ENCODE measurements at regions not wholly inside any gene's neighbourhood (a gene's known extent, or its start where the extent isn't known, plus 50 kb on each side); places are given as distances from the start of the nearest gene placed in this dataset.

DNA sequence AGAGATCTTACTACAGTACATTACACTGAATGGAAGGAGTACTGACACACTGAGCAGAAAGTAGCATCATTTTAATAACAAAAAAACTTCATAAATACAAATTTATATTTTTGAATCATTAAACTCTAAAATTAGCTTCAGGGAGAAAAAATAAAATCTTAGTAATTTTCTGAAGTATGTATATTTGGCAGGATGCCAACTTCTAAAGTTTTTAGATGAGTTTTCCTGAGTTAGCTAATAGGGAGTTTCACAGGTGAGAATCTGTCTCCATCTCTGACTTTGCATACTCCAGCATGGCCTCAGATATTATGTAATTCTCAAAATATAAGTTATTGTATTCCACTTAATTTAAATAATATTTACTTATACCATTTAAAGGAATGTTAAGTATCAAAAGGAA, 673.2 kb upstream of the PCDH15 start (continued):
- TF ChIP-seq TCF3 (IDR thresholded peaks at IDR 0.05; ENCODE audit: borderline replicate concordance, insufficient read depth, low read depth, low read length) (no peak), TARDBP (IDR thresholded peaks at IDR 0.05; ENCODE audit: borderline replicate concordance) (no peak), NR2C2 (IDR thresholded peaks at IDR 0.05; ENCODE audit: borderline replicate concordance, control insufficient read depth, insufficient read length, low read depth) (no peak), ZBTB11 (CRISPR knock-in tag; IDR thresholded peaks at IDR 0.05) (no peak)

DNA sequence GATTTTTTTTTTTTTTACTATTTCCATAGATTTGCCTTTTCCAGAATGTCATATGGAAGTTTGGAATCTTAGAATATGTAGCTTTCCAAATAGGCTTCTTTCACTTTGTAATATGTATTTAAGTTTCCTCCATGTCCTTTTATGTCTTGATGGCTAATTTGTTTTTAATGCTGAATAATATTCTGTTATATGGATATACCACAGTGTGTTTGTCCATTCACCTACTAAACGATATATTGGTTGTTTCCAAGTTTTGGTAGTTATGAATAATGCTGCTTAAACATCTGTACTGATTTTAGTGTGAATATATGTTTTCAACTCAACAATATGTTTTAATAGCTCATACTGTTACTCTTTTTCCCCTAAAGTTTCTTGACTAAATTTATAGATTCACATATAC, 669.8 kb upstream of the PCDH15 start:
- Histone ChIP-seq H3K79me2 (ENCODE audit: control insufficient read depth, insufficient read depth, low read length) (no peaks in the 10 kb centered on the region), H3K4me3 (no peak overlapping the region), H3K4me2 (ENCODE audit: control insufficient read depth, insufficient read depth) (no peak overlapping the region), H3K27me3 (replicated peaks in 1 of 2; ENCODE audit: control insufficient read depth in 2 of 2, insufficient read depth in 2 of 2, low read length in 1 of 2) (no peaks in the 10 kb centered on the region), H2AFZ (ENCODE audit: control insufficient read depth, low read depth, low read length) (no peak overlapping the region), H3K9me3 (replicated peaks; ENCODE audit: control insufficient read depth, insufficient read depth, low read length) (no peaks in the 10 kb centered on the region), H3K4me1 (ENCODE audit: control insufficient read depth, insufficient read depth, low read length) (no peaks in the 10 kb centered on the region), H4K20me1 (ENCODE audit: control insufficient read depth, insufficient read depth) (no peaks in the 10 kb centered on the region), H3K9ac (ENCODE audit: control insufficient read depth, insufficient read depth, low read length) (no peak overlapping the region), H3K27ac (ENCODE audit: control insufficient read depth, insufficient read depth) (no peak overlapping the region), H3K36me3 (ENCODE audit: control insufficient read depth in 2 of 2, insufficient read depth in 2 of 2, low read length in 1 of 2) (no peaks in the 10 kb centered on the region)
- ChIA-PET RAD21 (ENCODE audit: unreplicated experiment) (no interaction called here), CTCF (no interaction called here), POLR2A (no interaction called here), SMC1A (ENCODE audit: uncharacterized antibody, unreplicated experiment) (no interaction called here)
- no peak for TF ChIP-seq CEBPB (IDR thresholded peaks at IDR 0.05; ENCODE audit: borderline replicate concordance in 1 of 2, low read depth in 2 of 2, low read length in 2 of 2)
- no peak for TF ChIP-seq PRDM15 (CRISPR knock-in tag; IDR thresholded peaks at IDR 0.05)
- TF ChIP-seq MYB (IDR thresholded peaks at IDR 0.05; ENCODE audit: borderline replicate concordance, low read depth, low read length) = no peak
- no peak for TF ChIP-seq MTA3 (IDR thresholded peaks at IDR 0.05; ENCODE audit: borderline replicate concordance, low read length)
- TF ChIP-seq, protein P1, sequence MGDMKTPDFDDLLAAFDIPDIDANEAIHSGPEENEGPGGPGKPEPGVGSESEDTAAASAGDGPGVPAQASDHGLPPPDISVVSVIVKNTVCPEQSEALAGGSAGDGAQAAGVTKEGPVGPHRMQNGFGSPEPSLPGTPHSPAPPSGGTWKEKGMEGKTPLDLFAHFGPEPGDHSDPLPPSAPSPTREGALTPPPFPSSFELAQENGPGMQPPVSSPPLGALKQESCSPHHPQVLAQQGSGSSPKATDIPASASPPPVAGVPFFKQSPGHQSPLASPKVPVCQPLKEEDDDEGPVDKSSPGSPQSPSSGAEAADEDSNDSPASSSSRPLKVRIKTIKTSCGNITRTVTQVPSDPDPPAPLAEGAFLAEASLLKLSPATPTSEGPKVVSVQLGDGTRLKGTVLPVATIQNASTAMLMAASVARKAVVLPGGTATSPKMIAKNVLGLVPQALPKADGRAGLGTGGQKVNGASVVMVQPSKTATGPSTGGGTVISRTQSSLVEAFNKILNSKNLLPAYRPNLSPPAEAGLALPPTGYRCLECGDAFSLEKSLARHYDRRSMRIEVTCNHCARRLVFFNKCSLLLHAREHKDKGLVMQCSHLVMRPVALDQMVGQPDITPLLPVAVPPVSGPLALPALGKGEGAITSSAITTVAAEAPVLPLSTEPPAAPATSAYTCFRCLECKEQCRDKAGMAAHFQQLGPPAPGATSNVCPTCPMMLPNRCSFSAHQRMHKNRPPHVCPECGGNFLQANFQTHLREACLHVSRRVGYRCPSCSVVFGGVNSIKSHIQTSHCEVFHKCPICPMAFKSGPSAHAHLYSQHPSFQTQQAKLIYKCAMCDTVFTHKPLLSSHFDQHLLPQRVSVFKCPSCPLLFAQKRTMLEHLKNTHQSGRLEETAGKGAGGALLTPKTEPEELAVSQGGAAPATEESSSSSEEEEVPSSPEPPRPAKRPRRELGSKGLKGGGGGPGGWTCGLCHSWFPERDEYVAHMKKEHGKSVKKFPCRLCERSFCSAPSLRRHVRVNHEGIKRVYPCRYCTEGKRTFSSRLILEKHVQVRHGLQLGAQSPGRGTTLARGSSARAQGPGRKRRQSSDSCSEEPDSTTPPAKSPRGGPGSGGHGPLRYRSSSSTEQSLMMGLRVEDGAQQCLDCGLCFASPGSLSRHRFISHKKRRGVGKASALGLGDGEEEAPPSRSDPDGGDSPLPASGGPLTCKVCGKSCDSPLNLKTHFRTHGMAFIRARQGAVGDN (IDR thresholded peaks at IDR 0.05) = no peak
- in situ Hi-C loops (cut with MboI) = no loop called here
- ATAC-seq (no peak), DNase-seq (ENCODE audit: low read depth, low spot score) (no peak), FAIRE-seq (no peak)
- 0% methylated on average over 1 of the region's 1 CpG for WGBS (ENCODE audit: insufficient coverage, insufficient replicate concordance, low lambda C conversion rate, missing lambda C conversion rate)
- BruUV-seq (replicated peaks) = no TSS peak
- intact Hi-C loops (cut with micrococcal nuclease; ENCODE audit: unreplicated experiment) = no loop called here
